Liver (tissue), 6 donors: ENCODE measurements at regions not wholly inside any gene's neighbourhood (a gene's known extent, or its start where the extent isn't known, plus 50 kb on each side); places are given as distances from the start of the nearest gene placed in this dataset.

Experiments used
- DNase-seq: peaks from one replicate; pipeline ENCODE4 v3.0.0-alpha.2; 2017; ENCODE audit warnings: low spot score
- H3K27ac ChIP-seq, 2 donors: one replicate each; pipeline ENCODE4 v1.7.0; 2013; ENCODE audit warnings: inconsistent platforms in 2 of 2, low read length in 2 of 2, control low read depth in 1 of 2, low read depth in 1 of 2, mild to moderate bottlenecking in 1 of 2
- H3K27me3 ChIP-seq, 4 donors: one replicate each; pipeline versions ENCODE4 v1.6.1 to v1.7.0; 2013; ENCODE audit warnings: low read length in 3 of 4, inconsistent platforms in 1 of 4, mild to moderate bottlenecking in 1 of 4, moderate library complexity in 1 of 4; ENCODE audit not compliant: control insufficient read depth in 4 of 4, insufficient read depth in 4 of 4
- H3K36me3 ChIP-seq, 4 donors: one replicate each; pipeline versions ENCODE4 v1.6.1 to v1.7.0; 2013; ENCODE audit warnings: low read length in 3 of 4, mild to moderate bottlenecking in 3 of 4, low read depth in 1 of 4, moderate library complexity in 1 of 4; ENCODE audit not compliant: control insufficient read depth in 4 of 4, insufficient read depth in 3 of 4
- H3K4me1 ChIP-seq, 4 donors: one replicate each; pipeline versions ENCODE4 v1.6.1 to v1.7.0; 2013; ENCODE audit warnings: low read length in 3 of 4, mild to moderate bottlenecking in 3 of 4, moderate library complexity in 1 of 4; ENCODE audit not compliant: control insufficient read depth in 4 of 4, insufficient read depth in 4 of 4
- H3K4me3 ChIP-seq, 3 donors: one replicate each; pipeline versions ENCODE4 v1.6.1 to v1.7.0; 2013; ENCODE audit warnings: low read length in 3 of 3, control low read depth in 1 of 3, low read depth in 1 of 3, mild to moderate bottlenecking in 1 of 3
- H3K9ac ChIP-seq, 2 donors: one replicate each; pipeline ENCODE4 v1.7.0; 2013; ENCODE audit warnings: low read length in 2 of 2, mild to moderate bottlenecking in 2 of 2, moderate library complexity in 2 of 2, control low read depth in 1 of 2, low read depth in 1 of 2
- H3K9me3 ChIP-seq, 4 donors: one replicate each; pipeline versions ENCODE4 v1.6.1 to v1.7.0; 2013; ENCODE audit warnings: low read length in 3 of 4; ENCODE audit not compliant: control insufficient read depth in 4 of 4
- EGR1 ChIP-seq, 2 donors: IDR thresholded peaks; 2 replicates each; pipeline ENCODE4 v1.6.1; 2016 to 2018; ENCODE audit warnings: antibody characterized with exemption in 2 of 2, low read depth in 2 of 2
- FOXA1 ChIP-seq: IDR thresholded peaks from 2 replicates; pipeline ENCODE4 v1.6.1; 2016; ENCODE audit warnings: antibody characterized with exemption
- FOXA2 ChIP-seq: IDR thresholded peaks from 2 replicates; pipeline ENCODE4 v1.6.1; 2016; ENCODE audit warnings: antibody characterized with exemption
- GABPA ChIP-seq, 2 donors: IDR thresholded peaks in 1 of 2; conservative IDR thresholded peaks in 1 of 2; 2 replicates each; pipeline ENCODE4 v1.6.1; 2016; ENCODE audit warnings: antibody characterized with exemption in 2 of 2, mild to moderate bottlenecking in 1 of 2, moderate library complexity in 1 of 2
- HNF4A ChIP-seq, 2 donors: conservative IDR thresholded peaks; 2 replicates each; pipeline ENCODE4 v1.6.1; 2016; ENCODE audit warnings: antibody characterized with exemption in 2 of 2, mild to moderate bottlenecking in 2 of 2
- HNF4G ChIP-seq: IDR thresholded peaks from 2 replicates; pipeline ENCODE4 v1.6.1; 2016; ENCODE audit warnings: antibody characterized with exemption
- JUND ChIP-seq, 2 donors: IDR thresholded peaks; 2 replicates each; pipeline ENCODE4 v1.6.1; 2016; ENCODE audit warnings: antibody characterized with exemption in 2 of 2
- NR2F2 ChIP-seq: IDR thresholded peaks from 2 replicates; pipeline ENCODE4 v1.6.1; 2016; ENCODE audit warnings: antibody characterized with exemption
- RAD21 ChIP-seq, 2 donors: IDR thresholded peaks; 2 replicates each; pipeline ENCODE4 v1.6.1; 2016; ENCODE audit warnings: antibody characterized with exemption in 2 of 2, mild to moderate bottlenecking in 2 of 2
- TAF1 ChIP-seq: conservative IDR thresholded peaks from 2 replicates; pipeline ENCODE4 v1.6.1; 2016; ENCODE audit warnings: antibody characterized with exemption, mild to moderate bottlenecking
- YY1 ChIP-seq: IDR thresholded peaks from 2 replicates; pipeline ENCODE4 v1.6.1; 2016; ENCODE audit warnings: antibody characterized with exemption, mild to moderate bottlenecking
- TF ChIP-seq, protein P1 (sequence below): IDR thresholded peaks from 2 replicates; pipeline ENCODE4 v1.6.1; 2016; ENCODE audit warnings: antibody characterized with exemption
- TF ChIP-seq, protein P2 (sequence below): IDR thresholded peaks from 2 replicates; pipeline ENCODE4 v1.6.1; 2016; ENCODE audit warnings: antibody characterized with exemption
- TF ChIP-seq, protein P3 (sequence below): IDR thresholded peaks from 2 replicates; pipeline ENCODE4 v1.6.1; 2016; ENCODE audit warnings: antibody characterized with exemption, mild to moderate bottlenecking
- donor health status: healthy.
- donor health status: healthy.
- donor health status: healthy.

DNA sequence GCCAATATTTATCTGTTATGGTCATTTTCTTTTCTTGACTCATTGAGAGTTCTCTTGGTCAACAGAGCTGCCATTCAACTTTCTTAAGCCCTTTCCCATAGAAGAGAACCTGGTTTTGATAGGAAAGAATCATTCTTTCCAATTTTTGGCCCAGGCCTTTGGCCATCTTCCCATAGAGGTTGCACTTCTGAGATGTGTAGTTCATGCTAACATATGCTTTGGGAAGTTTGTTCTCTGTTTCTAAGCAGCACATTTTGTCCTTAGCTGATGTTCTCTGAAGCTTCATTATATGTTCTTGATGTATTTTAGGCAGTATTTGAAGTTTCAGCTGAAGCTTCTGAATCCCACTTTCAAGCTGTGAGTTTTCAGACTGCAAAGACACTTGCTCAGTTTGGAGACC lies 161.1 kb downstream of the VEGFC start:
- H3K9ac ChIP-seq = no peak overlapping the region
- H3K4me3 ChIP-seq = no peak overlapping the region
- H3K4me1 ChIP-seq = no peaks in the 10 kb centered on the region
- H3K36me3 ChIP-seq = no peaks in the 10 kb centered on the region
- peaks cover 0 to 2% (median 0%) of the 10 kb centered on the region in 4 donors for H3K27me3 ChIP-seq
- no peak for DNase-seq
- no peaks in the 10 kb centered on the region for H3K9me3 ChIP-seq
- TF ChIP-seq, protein P1, sequence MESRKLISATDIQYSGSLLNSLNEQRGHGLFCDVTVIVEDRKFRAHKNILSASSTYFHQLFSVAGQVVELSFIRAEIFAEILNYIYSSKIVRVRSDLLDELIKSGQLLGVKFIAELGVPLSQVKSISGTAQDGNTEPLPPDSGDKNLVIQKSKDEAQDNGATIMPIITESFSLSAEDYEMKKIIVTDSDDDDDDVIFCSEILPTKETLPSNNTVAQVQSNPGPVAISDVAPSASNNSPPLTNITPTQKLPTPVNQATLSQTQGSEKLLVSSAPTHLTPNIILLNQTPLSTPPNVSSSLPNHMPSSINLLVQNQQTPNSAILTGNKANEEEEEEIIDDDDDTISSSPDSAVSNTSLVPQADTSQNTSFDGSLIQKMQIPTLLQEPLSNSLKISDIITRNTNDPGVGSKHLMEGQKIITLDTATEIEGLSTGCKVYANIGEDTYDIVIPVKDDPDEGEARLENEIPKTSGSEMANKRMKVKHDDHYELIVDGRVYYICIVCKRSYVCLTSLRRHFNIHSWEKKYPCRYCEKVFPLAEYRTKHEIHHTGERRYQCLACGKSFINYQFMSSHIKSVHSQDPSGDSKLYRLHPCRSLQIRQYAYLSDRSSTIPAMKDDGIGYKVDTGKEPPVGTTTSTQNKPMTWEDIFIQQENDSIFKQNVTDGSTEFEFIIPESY = no peak
- TF ChIP-seq EGR1 (IDR thresholded peaks at IDR 0.05; ENCODE audit: low read depth in 2 of 2) (no peak), HNF4A (conservative IDR thresholded peaks at IDR 0.05) (no peak), FOXA2 (no peak), TAF1 (no peak), FOXA1 (no peak), NR2F2 (no peak), HNF4G (no peak), JUND (IDR thresholded peaks at IDR 0.05) (no peak), YY1 (no peak), GABPA (IDR thresholded peaks at IDR 0.05 in 1 of 2, conservative IDR thresholded peaks at IDR 0.05 in 1 of 2) (no peak), RAD21 (IDR thresholded peaks at IDR 0.05) (no peak)
- TF ChIP-seq, protein P2, sequence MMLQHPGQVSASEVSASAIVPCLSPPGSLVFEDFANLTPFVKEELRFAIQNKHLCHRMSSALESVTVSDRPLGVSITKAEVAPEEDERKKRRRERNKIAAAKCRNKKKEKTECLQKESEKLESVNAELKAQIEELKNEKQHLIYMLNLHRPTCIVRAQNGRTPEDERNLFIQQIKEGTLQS = no peak
- TF ChIP-seq, protein P3, sequence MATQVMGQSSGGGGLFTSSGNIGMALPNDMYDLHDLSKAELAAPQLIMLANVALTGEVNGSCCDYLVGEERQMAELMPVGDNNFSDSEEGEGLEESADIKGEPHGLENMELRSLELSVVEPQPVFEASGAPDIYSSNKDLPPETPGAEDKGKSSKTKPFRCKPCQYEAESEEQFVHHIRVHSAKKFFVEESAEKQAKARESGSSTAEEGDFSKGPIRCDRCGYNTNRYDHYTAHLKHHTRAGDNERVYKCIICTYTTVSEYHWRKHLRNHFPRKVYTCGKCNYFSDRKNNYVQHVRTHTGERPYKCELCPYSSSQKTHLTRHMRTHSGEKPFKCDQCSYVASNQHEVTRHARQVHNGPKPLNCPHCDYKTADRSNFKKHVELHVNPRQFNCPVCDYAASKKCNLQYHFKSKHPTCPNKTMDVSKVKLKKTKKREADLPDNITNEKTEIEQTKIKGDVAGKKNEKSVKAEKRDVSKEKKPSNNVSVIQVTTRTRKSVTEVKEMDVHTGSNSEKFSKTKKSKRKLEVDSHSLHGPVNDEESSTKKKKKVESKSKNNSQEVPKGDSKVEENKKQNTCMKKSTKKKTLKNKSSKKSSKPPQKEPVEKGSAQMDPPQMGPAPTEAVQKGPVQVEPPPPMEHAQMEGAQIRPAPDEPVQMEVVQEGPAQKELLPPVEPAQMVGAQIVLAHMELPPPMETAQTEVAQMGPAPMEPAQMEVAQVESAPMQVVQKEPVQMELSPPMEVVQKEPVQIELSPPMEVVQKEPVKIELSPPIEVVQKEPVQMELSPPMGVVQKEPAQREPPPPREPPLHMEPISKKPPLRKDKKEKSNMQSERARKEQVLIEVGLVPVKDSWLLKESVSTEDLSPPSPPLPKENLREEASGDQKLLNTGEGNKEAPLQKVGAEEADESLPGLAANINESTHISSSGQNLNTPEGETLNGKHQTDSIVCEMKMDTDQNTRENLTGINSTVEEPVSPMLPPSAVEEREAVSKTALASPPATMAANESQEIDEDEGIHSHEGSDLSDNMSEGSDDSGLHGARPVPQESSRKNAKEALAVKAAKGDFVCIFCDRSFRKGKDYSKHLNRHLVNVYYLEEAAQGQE = no peak
- no peak overlapping the region for H3K27ac ChIP-seq
